Thyroid gland (tissue), 4 donors: ENCODE measurements at regions not wholly inside any gene's neighbourhood (a gene's known extent, or its start where the extent isn't known, plus 50 kb on each side); places are given as distances from the start of the nearest gene placed in this dataset.
A peak's percentile ranks its signal among the peaks of the same experiment; 100 is the strongest.

ENCODE experiments used
- DNase-seq, 2 donors: peaks; one replicate each; pipeline ENCODE4 v3.0.0-alpha.2; 2019
- H3K27ac ChIP-seq, 3 donors: fragments of 200-600 bp; sonication (generic); 1 replicate in 2 of 3; 2 replicates in 1 of 3; pipeline ENCODE4 v1.5.1; 2016 to 2019; ENCODE audit warnings: mild to moderate bottlenecking in 1 of 3, moderate library complexity in 1 of 3
- H3K27me3 ChIP-seq: fragments of 200-600 bp; sonication (generic); one replicate; pipeline ENCODE4 v1.5.1; 2019
- H3K36me3 ChIP-seq, 2 donors: fragments of 200-600 bp; sonication (generic); one replicate each; pipeline ENCODE4 v1.5.1; 2016 to 2019
- H3K4me1 ChIP-seq, 2 donors: fragments of 200-600 bp; sonication (generic); one replicate each; pipeline ENCODE4 v1.5.1; 2017 to 2019
- H3K4me3 ChIP-seq, 3 donors: fragments of 200-600 bp; sonication (generic); replicated peaks in 1 of 3; 1 replicate in 2 of 3; 2 replicates in 1 of 3; pipeline ENCODE4 v1.5.1; 2016; ENCODE audit warnings: mild to moderate bottlenecking in 1 of 3
- H3K9me3 ChIP-seq: fragments of 200-600 bp; sonication (generic); one replicate; pipeline ENCODE4 v1.5.1; 2017
- CTCF ChIP-seq, 6 experiments: fragments of 200-600 bp in 3 of 6; fragments of 450-650 bp in 3 of 6; sonication (generic) in 3 of 6; IDR thresholded peaks; one replicate each; pipeline ENCODE4 v1.5.1; 2016 to 2019; ENCODE audit warnings: antibody characterized with exemption in 6 of 6, mild to moderate bottlenecking in 2 of 6, inconsistent platforms in 1 of 6, moderate library complexity in 1 of 6
- POLR2A ChIP-seq, 2 donors: fragments of 450-650 bp; IDR thresholded peaks; one replicate each; pipeline ENCODE4 v1.6.1; 2017; ENCODE audit warnings: antibody characterized with exemption in 2 of 2, mild to moderate bottlenecking in 2 of 2, moderate library complexity in 1 of 2
- WGBS, 2 donors: methylation state at CpG; one replicate each; pipeline ENCODE4 v1.1.5; 2017; 5-methylcytosine and 5-hydroxymethylcytosine counted together
- intact Hi-C: fragments of 100-400 bp; cut with DNase I; formaldehyde crosslinking; loops from one replicate; pipeline ENCODE4 v1.15.1; 2023

- Histone ChIP-seq H3K4me1 (no peaks in the 10 kb centered on the region), H3K9me3 (no peaks in the 10 kb centered on the region), H3K27me3 (no peaks in the 10 kb centered on the region), H3K36me3 (no peaks in the 10 kb centered on the region), H3K27ac (no peak overlapping the region), H3K4me3 (no peak overlapping the region)
- intact Hi-C loops, result no loop called here
- WGBS, 2 donors, result 18 to 20% methylated on average over 2 of the region's 2 CpGs
- TF ChIP-seq POLR2A (IDR thresholded peaks at IDR 0.05), result no peak
- TF ChIP-seq CTCF (IDR thresholded peaks at IDR 0.05), result peak in 3 of 6 experiments; percentile 19 to 24 (median 20)
- DNase-seq, result peak; percentile 68 to 77
Measured at GRCh38 chr11:112655371-112655770, 305.8 kb upstream of the NCAM1 start.

- Histone ChIP-seq H3K9me3 (no peaks in the 10 kb centered on the region), H3K4me1 (no peaks in the 10 kb centered on the region), H3K4me3 (no peak overlapping the region), H3K36me3 (no peaks in the 10 kb centered on the region), H3K27ac (no peak overlapping the region), H3K27me3 (no peaks in the 10 kb centered on the region)
- TF ChIP-seq POLR2A (IDR thresholded peaks at IDR 0.05) (no peak), CTCF (IDR thresholded peaks at IDR 0.05) (no peak)
- no peak for DNase-seq
- WGBS, 2 donors, result 74 to 90% methylated on average over 6 of the region's 6 CpGs
- intact Hi-C loops, result no loop called here
Measured at GRCh38 chr11:112656772-112657428, 304.3 kb upstream of the NCAM1 start.

- intact Hi-C loops, result no loop called here
- H3K4me1 ChIP-seq, result no peaks in the 10 kb centered on the region
- WGBS, 2 donors, result 65 to 69% methylated on average over 3 of the region's 3 CpGs
Measured at GRCh38 chr11:112658431-112658878, 302.8 kb upstream of the NCAM1 start.

GRCh38 chr11:112661146-112661545 is 300.1 kb upstream of the NCAM1 start:
- Histone ChIP-seq H3K4me1 (no peaks in the 10 kb centered on the region), H3K27ac (no peak overlapping the region), H3K4me3 (no peak overlapping the region), H3K9me3 (no peaks in the 10 kb centered on the region), H3K36me3 (no peaks in the 10 kb centered on the region), H3K27me3 (no peaks in the 10 kb centered on the region)
- DNase-seq, result no peak
- TF ChIP-seq POLR2A (IDR thresholded peaks at IDR 0.05) (no peak), CTCF (IDR thresholded peaks at IDR 0.05) (no peak)
- intact Hi-C loops, result no loop called here
- 75 to 88% methylated on average over 1 of the region's 1 CpG for WGBS, 2 donors

More at GRCh38 chr11:112658431-112658878, 302.8 kb upstream of the NCAM1 start:
- Histone ChIP-seq H3K4me3 (no peak overlapping the region), H3K27ac (no peak overlapping the region), H3K9me3 (no peaks in the 10 kb centered on the region), H3K27me3 (no peaks in the 10 kb centered on the region), H3K36me3 (no peaks in the 10 kb centered on the region)
- no peak for TF ChIP-seq CTCF (IDR thresholded peaks at IDR 0.05)
- no peak for TF ChIP-seq POLR2A (IDR thresholded peaks at IDR 0.05)
- no peak for DNase-seq

GRCh38 chr11:112661571-112661970 is 299.6 kb upstream of the NCAM1 start:
- H3K9me3 ChIP-seq, result no peaks in the 10 kb centered on the region
- intact Hi-C loops, result no loop called here
- no peak overlapping the region for H3K4me3 ChIP-seq
- no peak overlapping the region for H3K27ac ChIP-seq
- 90 to 91% methylated on average over 4 of the region's 4 CpGs for WGBS, 2 donors
- H3K27me3 ChIP-seq, result no peaks in the 10 kb centered on the region
- no peaks in the 10 kb centered on the region for H3K36me3 ChIP-seq
- H3K4me1 ChIP-seq, result no peaks in the 10 kb centered on the region
- TF ChIP-seq POLR2A (IDR thresholded peaks at IDR 0.05) (no peak), CTCF (IDR thresholded peaks at IDR 0.05) (no peak)
- no peak for DNase-seq
